ENCODE measurements at regions not wholly inside any gene's neighbourhood (a gene's known extent, or its start where the extent isn't known, plus 50 kb on each side); places are given as distances from the start of the nearest gene placed in this dataset.
"Not testable (repeated sequence)": the region's sequence is repeated elsewhere in the genome, so short reads cannot be mapped to it uniquely, and the experiment has no call there.

DNA sequence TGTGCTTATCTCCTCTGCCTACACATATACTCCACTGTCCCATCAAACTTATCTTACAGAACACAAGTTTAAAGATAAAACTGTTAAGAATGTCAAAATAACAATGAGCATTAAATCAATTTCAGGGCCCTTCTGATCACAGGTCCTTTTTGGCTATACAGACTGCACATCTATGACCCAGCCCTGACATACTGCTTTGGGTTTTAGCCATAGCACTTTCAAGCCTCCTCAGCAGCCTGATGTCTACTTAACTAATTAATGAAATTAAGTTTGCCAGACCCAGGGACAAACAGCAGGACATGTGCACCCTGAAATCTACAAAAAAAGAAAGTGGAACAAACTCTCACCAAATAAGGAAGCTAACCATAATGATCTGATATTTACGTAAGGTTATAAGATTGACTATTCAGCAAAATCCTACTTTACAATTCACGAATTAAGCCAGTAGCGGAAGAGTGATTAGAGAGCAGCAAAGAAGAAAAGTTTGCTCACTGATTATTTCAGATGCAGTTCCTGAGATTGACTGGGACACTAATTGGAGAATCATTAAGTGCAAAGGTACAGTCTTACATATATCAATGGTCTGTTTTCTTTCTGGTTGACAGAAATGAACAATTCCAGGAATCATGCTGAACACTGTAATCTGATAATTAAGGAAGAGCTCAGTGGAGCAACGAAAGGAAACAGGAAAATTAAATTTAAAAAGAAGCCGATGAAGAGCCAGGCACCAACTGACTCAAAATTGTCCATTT is 669.3 kb upstream of the LRRN3 start:
- Histone ChIP-seq H3K36me3 (no peaks in the 10 kb centered on the region), H3K4me3 (no peak overlapping the region), H3K4me1 (peaks cover 0 to 19% (median 0%) of the 10 kb centered on the region in 10 experiments; a peak in 3 of 20 replicates)

DNA sequence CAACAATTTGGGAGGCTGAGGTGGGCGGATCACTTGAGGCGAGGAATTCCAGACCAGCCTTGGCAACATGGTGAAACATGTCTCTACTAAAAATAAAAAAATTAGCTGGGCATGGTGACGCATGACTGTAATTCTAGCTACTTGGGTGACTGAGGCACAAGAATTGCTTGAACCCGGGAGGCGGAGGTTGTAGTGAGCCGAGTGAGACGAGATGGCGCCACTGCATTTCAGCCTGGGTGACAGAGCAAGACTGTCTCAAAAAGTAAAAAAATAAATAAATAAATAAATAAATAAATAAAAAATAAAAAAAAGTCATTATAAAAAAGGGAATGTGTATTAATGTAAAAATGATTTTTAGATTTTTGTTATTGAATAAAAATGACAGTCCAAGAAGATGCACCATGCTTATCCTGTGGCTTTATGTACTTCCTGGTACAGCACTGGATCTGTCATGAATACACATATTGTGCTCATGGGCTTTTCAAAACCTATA is 658.8 kb upstream of the LRRN3 start:
- H3K4me3 ChIP-seq: no peak overlapping the region
- no peak for TF ChIP-seq Cebpa-rat (IDR thresholded peaks at IDR 0.05)
- H3K4me2 ChIP-seq: no peak overlapping the region
- no peaks in the 10 kb centered on the region for H3K9me3 ChIP-seq (replicated peaks in 1 of 11)
- no peaks in the 10 kb centered on the region for H3K36me3 ChIP-seq
- no peak overlapping the region for H3K27ac ChIP-seq
- no peaks in the 10 kb centered on the region for H3K4me1 ChIP-seq
- no peaks in the 10 kb centered on the region for H3K27me3 ChIP-seq
- H4K20me1 ChIP-seq: no peaks in the 10 kb centered on the region
- no peak overlapping the region for H3K9ac ChIP-seq

More for the DNA sequence above, 669.3 kb upstream of the LRRN3 start:
- Histone ChIP-seq H4K20me1 (no peaks in the 10 kb centered on the region), H3K27ac (no peak overlapping the region), H3K4me2 (peak overlapping the region in 2 of 11 experiments; percentile 6 to 36; a peak in 2 of 22 replicates), H3K9ac (no peak overlapping the region), H3K9me3 (replicated peaks in 1 of 11) (no peaks in the 10 kb centered on the region), H3K27me3 (no peaks in the 10 kb centered on the region)
- TF ChIP-seq Cebpa-rat (IDR thresholded peaks at IDR 0.05): no peak

DNA sequence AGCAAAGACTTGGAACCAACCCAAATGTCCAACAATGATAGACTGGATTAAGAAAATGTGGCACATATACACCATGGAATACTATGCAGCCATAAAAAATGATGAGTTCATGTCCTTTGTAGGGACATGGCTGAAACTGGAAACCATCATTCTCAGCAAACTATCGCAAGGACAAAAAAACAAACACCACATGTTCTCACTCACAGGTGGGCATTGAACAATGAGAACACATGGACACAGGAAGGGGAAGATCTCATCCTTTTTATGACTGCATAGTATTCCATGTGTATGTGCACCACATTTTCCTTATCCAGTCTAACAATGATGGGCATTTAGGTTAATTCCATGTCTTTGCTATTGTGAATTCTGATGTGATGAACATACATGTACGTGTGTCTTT is 652.0 kb upstream of the LRRN3 start:
- H4K20me1 ChIP-seq; H3K4me3 ChIP-seq; H3K27ac ChIP-seq; H3K36me3 ChIP-seq; H3K27me3 ChIP-seq; H3K4me1 ChIP-seq; H3K4me2 ChIP-seq; H3K9ac ChIP-seq; H3K9me3 ChIP-seq (replicated peaks in 1 of 11): not testable (repeated sequence)

DNA sequence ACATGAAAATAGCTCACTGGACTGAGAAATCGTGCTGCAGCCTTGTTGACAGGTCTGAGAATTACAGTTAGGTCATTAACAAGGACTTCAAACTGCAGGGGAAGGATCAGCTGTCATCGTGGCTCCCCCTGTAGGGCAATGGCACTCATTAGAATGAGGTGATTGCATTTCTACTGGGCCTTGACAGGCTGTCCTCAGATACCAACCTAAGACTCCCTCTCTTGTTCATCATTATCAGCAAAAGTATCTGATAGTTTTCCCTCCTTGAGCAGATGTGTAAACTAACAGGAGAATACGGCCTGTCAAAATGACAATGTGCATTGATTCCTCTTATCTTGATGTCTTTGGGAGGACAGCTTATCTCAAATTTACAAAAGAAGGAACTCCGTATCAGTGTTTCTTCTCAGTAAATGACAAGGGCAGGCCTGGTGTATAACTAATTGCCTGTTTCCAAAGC is 648.5 kb upstream of the LRRN3 start:
- H3K27me3 ChIP-seq: no peaks in the 10 kb centered on the region
- H3K4me2 ChIP-seq: no peak overlapping the region
- H3K4me1 ChIP-seq: no peaks in the 10 kb centered on the region
- TF ChIP-seq Cebpa-rat (IDR thresholded peaks at IDR 0.05): no peak
- H4K20me1 ChIP-seq: no peaks in the 10 kb centered on the region
- no peaks in the 10 kb centered on the region for H3K9me3 ChIP-seq (replicated peaks in 1 of 11)
- H3K27ac ChIP-seq: no peak overlapping the region
- H3K4me3 ChIP-seq: no peak overlapping the region
- no peaks in the 10 kb centered on the region for H3K36me3 ChIP-seq
- no peak overlapping the region for H3K9ac ChIP-seq

GRCh38 chr7:110446658-110447057 is 644.3 kb upstream of the LRRN3 start:
- Histone ChIP-seq H3K9ac (no peak overlapping the region), H3K27me3 (no peaks in the 10 kb centered on the region), H4K20me1 (no peaks in the 10 kb centered on the region), H3K36me3 (no peaks in the 10 kb centered on the region), H3K4me3 (no peak overlapping the region), H3K4me2 (no peak overlapping the region), H3K27ac (no peak overlapping the region), H3K9me3 (replicated peaks in 1 of 11) (no peaks in the 10 kb centered on the region), H3K4me1 (peaks cover 0 to 12% (median 0%) of the 10 kb centered on the region in 10 experiments; a peak in 5 of 20 replicates)
- TF ChIP-seq Cebpa-rat (IDR thresholded peaks at IDR 0.05): no peak

DNA sequence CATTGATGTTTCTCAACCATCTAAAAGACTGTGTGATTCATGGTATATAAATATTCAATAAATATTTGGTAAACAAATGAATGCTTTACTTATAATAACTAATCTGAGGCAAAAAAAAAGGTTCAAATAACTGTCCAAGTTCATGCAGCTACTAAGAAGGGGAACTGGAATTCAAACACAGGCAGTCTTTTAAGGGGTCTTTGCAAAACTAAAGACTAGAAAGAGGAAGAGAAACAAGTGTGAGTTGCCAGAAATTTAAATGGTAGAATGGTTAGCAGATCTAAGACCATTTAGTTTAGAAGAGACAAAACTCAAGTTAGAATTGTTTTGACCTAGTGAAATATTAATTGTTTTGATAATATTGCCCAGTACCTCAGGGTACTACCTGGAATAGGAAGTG is 642.0 kb upstream of the LRRN3 start:
- no peaks in the 10 kb centered on the region for H3K9me3 ChIP-seq (replicated peaks in 1 of 11)
- H3K4me2 ChIP-seq: peak overlapping the region in 2 of 11 experiments; percentile 10 to 19; a peak in 2 of 22 replicates
- no peak overlapping the region for H3K4me3 ChIP-seq
- no peak for TF ChIP-seq Cebpa-rat (IDR thresholded peaks at IDR 0.05)
- H4K20me1 ChIP-seq: no peaks in the 10 kb centered on the region
- H3K27ac ChIP-seq: no peak overlapping the region
- no peaks in the 10 kb centered on the region for H3K27me3 ChIP-seq
- peaks cover 0 to 12% (median 0%) of the 10 kb centered on the region in 10 experiments; a peak in 5 of 20 replicates for H3K4me1 ChIP-seq
- H3K9ac ChIP-seq: no peak overlapping the region
- H3K36me3 ChIP-seq: no peaks in the 10 kb centered on the region

DNA sequence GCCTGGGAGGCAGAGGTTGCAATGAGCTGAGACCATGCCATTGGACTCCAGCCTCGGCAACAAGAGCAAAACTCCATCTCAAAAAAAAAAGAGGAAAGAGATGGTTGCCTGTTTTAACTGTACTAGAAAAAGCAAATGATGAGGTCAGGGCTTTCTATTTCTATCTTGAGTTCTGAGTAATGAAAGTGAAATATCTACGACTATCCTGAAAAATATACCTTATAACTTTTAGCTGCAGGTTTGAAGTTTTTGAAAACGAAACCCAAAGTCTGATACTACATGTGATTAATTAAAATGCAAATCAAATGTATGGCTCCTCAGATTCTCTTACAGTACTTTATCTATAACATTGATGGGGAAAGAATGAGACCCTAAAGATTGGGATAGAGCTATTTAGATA is 636.2 kb upstream of the LRRN3 start:
- Histone ChIP-seq H3K4me1 (peaks cover 0 to 6% (median 0%) of the 10 kb centered on the region in 10 experiments; a peak in 1 of 20 replicates), H3K9me3 (replicated peaks in 1 of 11) (no peaks in the 10 kb centered on the region), H3K4me3 (no peak overlapping the region), H3K36me3 (no peaks in the 10 kb centered on the region), H4K20me1 (no peaks in the 10 kb centered on the region), H3K4me2 (peak overlapping the region in 1 of 11 experiments; percentile 23; a peak in 1 of 22 replicates), H3K27me3 (no peaks in the 10 kb centered on the region), H3K9ac (no peak overlapping the region), H3K27ac (no peak overlapping the region)
- TF ChIP-seq Cebpa-rat (IDR thresholded peaks at IDR 0.05): no peak

- no peak for TF ChIP-seq Cebpa-rat (IDR thresholded peaks at IDR 0.05)
- no peak overlapping the region for H3K4me2 ChIP-seq
- H3K27ac ChIP-seq: no peak overlapping the region
- no peaks in the 10 kb centered on the region for H4K20me1 ChIP-seq
- H3K4me3 ChIP-seq: no peak overlapping the region
- H3K36me3 ChIP-seq: no peaks in the 10 kb centered on the region
- H3K4me1 ChIP-seq: no peaks in the 10 kb centered on the region
- no peaks in the 10 kb centered on the region for H3K9me3 ChIP-seq (replicated peaks in 1 of 11)
- H3K27me3 ChIP-seq: no peaks in the 10 kb centered on the region
- no peak overlapping the region for H3K9ac ChIP-seq
These were observed 629.3 kb upstream of the LRRN3 start for GRCh38 chr7:110461621-110462020.

- Histone ChIP-seq H3K27me3 (no peaks in the 10 kb centered on the region), H3K4me2 (no peak overlapping the region), H3K4me1 (no peaks in the 10 kb centered on the region), H3K36me3 (no peaks in the 10 kb centered on the region), H4K20me1 (no peaks in the 10 kb centered on the region), H3K4me3 (no peak overlapping the region), H3K27ac (no peak overlapping the region), H3K9ac (no peak overlapping the region), H3K9me3 (replicated peaks in 1 of 11) (peaks cover 0 to 10% (median 0%) of the 10 kb centered on the region in 11 experiments; a peak in 7 of 22 replicates)
- TF ChIP-seq Cebpa-rat (IDR thresholded peaks at IDR 0.05): no peak
These were observed 620.5 kb upstream of the LRRN3 start for GRCh38 chr7:110470420-110470819.

DNA sequence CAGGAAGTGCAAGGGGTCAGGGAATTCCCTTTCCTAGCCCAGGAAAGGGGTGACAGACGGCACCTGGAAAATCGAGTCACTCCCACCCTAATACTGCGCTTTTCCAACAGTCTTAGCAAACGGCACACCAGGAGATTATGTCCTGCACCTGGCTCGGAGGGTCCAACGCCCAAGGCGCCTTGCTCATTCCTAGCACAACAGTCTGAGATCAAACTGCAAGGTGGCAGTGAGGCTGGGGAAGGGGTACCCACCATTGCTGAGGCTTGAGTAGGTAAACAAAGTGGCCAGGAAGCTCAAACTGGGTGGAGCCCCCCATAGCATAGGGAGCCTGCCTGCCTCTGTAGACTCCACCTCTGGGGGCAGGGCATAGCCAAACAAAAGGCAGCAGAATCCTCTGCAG is 618.5 kb upstream of the LRRN3 start:
- not testable (repeated sequence) for H3K27me3 ChIP-seq, H3K4me2 ChIP-seq, H3K4me1 ChIP-seq, H3K9ac ChIP-seq, H3K36me3 ChIP-seq, H3K4me3 ChIP-seq, H3K27ac ChIP-seq, H4K20me1 ChIP-seq
- H3K9me3 ChIP-seq (replicated peaks in 1 of 11): peaks cover 0 to 10% (median 0%) of the 10 kb centered on the region in 11 experiments; a peak in 7 of 22 replicates
